OCI-LY1 (cell line): ENCODE measurements at regions not wholly inside any gene's neighbourhood (a gene's known extent, or its start where the extent isn't known, plus 50 kb on each side); places are given as distances from the start of the nearest gene placed in this dataset.

Source experiments
- CTCF ChIP-seq: fragments of 200-600 bp; sonication (generic), shearing (Covaris generic); IDR thresholded peaks from 2 replicates; pipeline ENCODE4 v1.5.1; 2017; ENCODE audit warnings: mild to moderate bottlenecking, antibody characterized with exemption, low read length, moderate library complexity, mixed read lengths
- EZH2 ChIP-seq: fragments of 200-600 bp; sonication (generic), shearing (Covaris generic); IDR thresholded peaks from 2 replicates; pipeline ENCODE4 v1.8.0; 2017; ENCODE audit warnings: borderline replicate concordance, mixed run types, mild to moderate bottlenecking, antibody characterized with exemption, low read length, moderate library complexity, mixed read lengths

GRCh38 chr13:47289567-47289966 lies 392.7 kb upstream of the HTR2A start:
- TF ChIP-seq EZH2 (no peak), CTCF (no peak)
